ENCODE measurements at regions not wholly inside any gene's neighbourhood (a gene's known extent, or its start where the extent isn't known, plus 50 kb on each side); places are given as distances from the start of the nearest gene placed in this dataset.

DNA sequence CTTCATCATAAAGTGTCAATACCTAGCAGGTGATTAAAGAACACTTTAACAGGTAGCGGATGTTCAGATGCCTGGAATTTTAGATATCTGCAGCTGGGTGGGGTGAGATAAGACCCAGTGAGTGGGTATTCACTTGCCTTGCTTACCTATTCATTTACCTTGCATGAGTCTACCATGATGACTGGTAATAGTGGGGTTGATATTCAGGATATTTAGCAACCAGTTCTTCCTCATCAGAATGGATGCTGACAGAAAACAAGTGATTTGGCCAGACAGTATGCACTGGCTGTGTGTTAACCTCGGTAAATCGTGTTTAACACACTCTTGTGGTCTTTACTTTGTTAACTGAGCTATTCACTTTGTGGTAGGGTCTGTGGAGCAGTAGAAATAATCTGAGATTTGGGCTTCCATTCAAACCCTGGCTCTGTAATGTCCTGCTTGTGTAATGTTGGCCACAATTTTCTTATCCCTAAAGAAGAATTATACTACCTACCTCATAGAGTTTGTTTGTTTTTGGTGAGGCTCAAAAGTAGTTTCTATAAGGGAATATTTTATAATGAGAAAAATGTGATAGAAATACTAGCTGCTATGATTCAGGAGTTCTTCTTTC lies 391.9 kb upstream of the TBL1XR1 start:
- intact Hi-C loops (cut with DNase I), result no loop called here

GRCh38 chr3:177589911-177590381 lies 392.7 kb upstream of the TBL1XR1 start:
- Histone ChIP-seq H3K27me3 (no peaks in the 10 kb centered on the region), H3K27ac (peak overlapping the region in 2 of 5 donors; percentile 8 to 45), H3K9me3 (replicated peaks in 1 of 3) (no peaks in the 10 kb centered on the region), H3K4me1 (replicated peaks in 1 of 2) (peaks cover 6 to 9% of the 10 kb centered on the region in 2 donors), H3K36me3 (replicated peaks in 1 of 2) (no peaks in the 10 kb centered on the region), H3K4me3 (no peak overlapping the region)
- TF ChIP-seq CTCF (IDR thresholded peaks at IDR 0.05) (no peak), POLR2A (IDR thresholded peaks at IDR 0.05) (no peak)
- 33 to 63% (median 41%) methylated on average over 4 of the region's 4 CpGs for WGBS, 4 donors
- peak in 4 of 7 donors; percentile 27 to 58 (median 31) for DNase-seq
- intact Hi-C loops (cut with DNase I), result no loop called here

More for the DNA sequence above, 391.9 kb upstream of the TBL1XR1 start:
- H3K9me3 ChIP-seq (replicated peaks in 1 of 3), result no peaks in the 10 kb centered on the region
- no peak overlapping the region for H3K4me3 ChIP-seq
- DNase-seq, result no peak
- no peaks in the 10 kb centered on the region for H3K36me3 ChIP-seq (replicated peaks in 1 of 2)
- H3K27ac ChIP-seq, result peak overlapping the region in 1 of 5 donors; percentile 45
- 86 to 93% (median 90%) methylated on average over 3 of the region's 3 CpGs for WGBS, 4 donors
- peaks cover 6 to 8% of the 10 kb centered on the region in 2 donors for H3K4me1 ChIP-seq (replicated peaks in 1 of 2)
- TF ChIP-seq CTCF (IDR thresholded peaks at IDR 0.05), result no peak
- no peak for TF ChIP-seq POLR2A (IDR thresholded peaks at IDR 0.05)
- H3K27me3 ChIP-seq, result no peaks in the 10 kb centered on the region

GRCh38 chr3:177590826-177591225 lies 393.5 kb upstream of the TBL1XR1 start:
- Histone ChIP-seq H3K27ac (peak overlapping the region in 4 of 5 donors; percentile 0 to 81 (median 42)), H3K4me3 (no peak overlapping the region), H3K9me3 (replicated peaks in 1 of 3) (no peaks in the 10 kb centered on the region), H3K36me3 (replicated peaks in 1 of 2) (no peaks in the 10 kb centered on the region), H3K27me3 (no peaks in the 10 kb centered on the region), H3K4me1 (replicated peaks in 1 of 2) (peaks cover 6 to 16% of the 10 kb centered on the region in 2 donors)
- no peak for DNase-seq
- intact Hi-C loops (cut with DNase I), result no loop called here
- TF ChIP-seq POLR2A (IDR thresholded peaks at IDR 0.05) (no peak), CTCF (IDR thresholded peaks at IDR 0.05) (no peak)
- WGBS, 4 donors, result 47 to 65% (median 54%) methylated on average over 1 of the region's 1 CpG

- Histone ChIP-seq H3K9me3 (replicated peaks in 1 of 3) (no peaks in the 10 kb centered on the region), H3K4me3 (no peak overlapping the region), H3K36me3 (replicated peaks in 1 of 2) (no peaks in the 10 kb centered on the region), H3K27ac (peak overlapping the region; percentile 0 to 81 (median 52)), H3K4me1 (replicated peaks in 1 of 2) (peaks cover 10 to 20% of the 10 kb centered on the region in 2 donors), H3K27me3 (no peaks in the 10 kb centered on the region)
- intact Hi-C loops (cut with DNase I), result no loop called here
- DNase-seq, result peak in 6 of 7 donors; percentile 24 to 57 (median 38)
- WGBS, 4 donors, result 57 to 99% (median 69%) methylated on average over 4 of the region's 4 CpGs
- TF ChIP-seq CTCF (IDR thresholded peaks at IDR 0.05) (no peak), POLR2A (IDR thresholded peaks at IDR 0.05) (no peak)
These were observed 394.1 kb upstream of the TBL1XR1 start for GRCh38 chr3:177591379-177591778.

Data from adrenal gland (tissue), 9 donors.